ENCODE measurements at regions not wholly inside any gene's neighbourhood (a gene's known extent, or its start where the extent isn't known, plus 50 kb on each side); places are given as distances from the start of the nearest gene placed in this dataset.

GRCh38 chr9:73565833-73566465 lies 414.3 kb downstream of the ANXA1 start:
- Histone ChIP-seq H3K27me3 (ENCODE audit: control insufficient read depth in 2 of 2, insufficient read depth in 2 of 2, low read length in 2 of 2) (no peaks in the 10 kb centered on the region), H3K4me3 (replicated peaks in 1 of 3; ENCODE audit: insufficient read depth in 1 of 3, low read depth in 1 of 3, low read length in 3 of 3) (no peak overlapping the region), H3K4me1 (ENCODE audit: control insufficient read depth, extremely low read depth, insufficient read depth, low read length) (no peaks in the 10 kb centered on the region), H2AFZ (ENCODE audit: low read depth, low read length) (no peak overlapping the region), H3K27ac (ENCODE audit: insufficient read depth, low read depth, low read length) (no peak overlapping the region), H3K9me3 (replicated peaks; ENCODE audit: control insufficient read depth, insufficient read depth, low read length) (no peaks in the 10 kb centered on the region), H3K36me3 (ENCODE audit: control insufficient read depth in 2 of 2, extremely low read depth in 1 of 2, insufficient read depth in 2 of 2, low read length in 2 of 2) (no peaks in the 10 kb centered on the region), H3K9ac (replicated peaks; ENCODE audit: extremely low read depth, insufficient read depth, low read length) (no peak overlapping the region), H3K79me2 (ENCODE audit: control insufficient read depth, insufficient read depth, low read length) (no peaks in the 10 kb centered on the region), H4K20me1 (replicated peaks; ENCODE audit: control insufficient read depth, extremely low read depth, insufficient read depth, low read length) (no peaks in the 10 kb centered on the region), H3K9me1 (replicated peaks; ENCODE audit: control insufficient read depth, extremely low read depth, insufficient read depth, low read length) (no peaks in the 10 kb centered on the region), H3K4me2 (ENCODE audit: insufficient read depth, low read length) (no peak overlapping the region)
- intact Hi-C loops (cut with micrococcal nuclease): no loop called here
- TF ChIP-seq GATA2 (IDR thresholded peaks at IDR 0.05; ENCODE audit: insufficient read depth, insufficient read length, low read depth, low read length): no peak
- no peak for DNase-seq (ENCODE audit: low read depth, low spot score)
- BruUV-seq (replicated peaks): no TSS peak
- no peak for FAIRE-seq
- dilution Hi-C loops (cut with MboI; ENCODE audit: extremely low pct_ligation_motif_present, low sequenced_read_pairs): no loop called here
- CTCF ChIA-PET: interaction anchor here (1.0 kb wide), 1 partner anchor 365 kb away, joined by 8 read pairs; no protein-coding TSS in a partner anchor
- POLR2A ChIA-PET: no interaction called here

GRCh38 chr9:73566627-73567026 lies 415.0 kb downstream of the ANXA1 start:
- H3K4me3 ChIP-seq (replicated peaks in 1 of 3; ENCODE audit: insufficient read depth in 1 of 3, low read depth in 1 of 3, low read length in 3 of 3): no peak overlapping the region
- no peak overlapping the region for H3K27ac ChIP-seq (ENCODE audit: insufficient read depth, low read depth, low read length)
- H3K9ac ChIP-seq (replicated peaks; ENCODE audit: extremely low read depth, insufficient read depth, low read length): no peak overlapping the region
- DNase-seq (ENCODE audit: low read depth, low spot score) (no peak), FAIRE-seq (no peak)
- no peak overlapping the region for H3K4me2 ChIP-seq (ENCODE audit: insufficient read depth, low read length)
- TF ChIP-seq MYC (IDR thresholded peaks at IDR 0.05; ENCODE audit: low read depth, low read length) (no peak), JUN (IDR thresholded peaks at IDR 0.05; ENCODE audit: borderline replicate concordance, insufficient read depth, insufficient read length, low read depth) (no peak), EZH2 (IDR thresholded peaks at IDR 0.05; ENCODE audit: borderline replicate concordance, low read depth, low read length, severe bottlenecking) (no peak), CTCF (IDR thresholded peaks at IDR 0.05; ENCODE audit: extremely low read depth in 1 of 2, insufficient read depth in 1 of 2, low read depth in 1 of 2, low read length in 2 of 2) (no peak), GATA2 (IDR thresholded peaks at IDR 0.05; ENCODE audit: insufficient read depth, insufficient read length, low read depth, low read length) (no peak), POLR2AphosphoS5 (IDR thresholded peaks at IDR 0.05; ENCODE audit: insufficient read depth, low read depth, low read length) (no peak), MAX (IDR thresholded peaks at IDR 0.05; ENCODE audit: insufficient read depth, insufficient read length) (no peak), POLR2A (IDR thresholded peaks at IDR 0.05; ENCODE audit: low read depth, low read length) (no peak), FOS (IDR thresholded peaks at IDR 0.05; ENCODE audit: borderline replicate concordance, insufficient read depth, low read length) (no peak)
- intact Hi-C loops (cut with micrococcal nuclease) (no loop called here), dilution Hi-C loops (cut with MboI; ENCODE audit: extremely low pct_ligation_motif_present, low sequenced_read_pairs) (no loop called here)
- no TSS peak for BruUV-seq (replicated peaks)
- H3K9me1 ChIP-seq (replicated peaks; ENCODE audit: control insufficient read depth, extremely low read depth, insufficient read depth, low read length): no peaks in the 10 kb centered on the region
- H4K20me1 ChIP-seq (replicated peaks; ENCODE audit: control insufficient read depth, extremely low read depth, insufficient read depth, low read length): no peaks in the 10 kb centered on the region
- ChIA-PET POLR2A (no interaction called here), CTCF (no interaction called here)
- no peak overlapping the region for H2AFZ ChIP-seq (ENCODE audit: low read depth, low read length)
- no peaks in the 10 kb centered on the region for H3K9me3 ChIP-seq (replicated peaks; ENCODE audit: control insufficient read depth, insufficient read depth, low read length)
- H3K36me3 ChIP-seq (ENCODE audit: control insufficient read depth in 2 of 2, extremely low read depth in 1 of 2, insufficient read depth in 2 of 2, low read length in 2 of 2): no peaks in the 10 kb centered on the region
- H3K27me3 ChIP-seq (ENCODE audit: control insufficient read depth in 2 of 2, insufficient read depth in 2 of 2, low read length in 2 of 2): no peaks in the 10 kb centered on the region
- no peaks in the 10 kb centered on the region for H3K4me1 ChIP-seq (ENCODE audit: control insufficient read depth, extremely low read depth, insufficient read depth, low read length)
- no peaks in the 10 kb centered on the region for H3K79me2 ChIP-seq (ENCODE audit: control insufficient read depth, insufficient read depth, low read length)

Data from endothelial cell of umbilical vein (primary cell).